Renal pelvis (tissue), 1 donor: ENCODE measurements at regions not wholly inside any gene's neighbourhood (a gene's known extent, or its start where the extent isn't known, plus 50 kb on each side); places are given as distances from the start of the nearest gene placed in this dataset.
"Not testable (repeated sequence)": the region's sequence is repeated elsewhere in the genome, so short reads cannot be mapped to it uniquely, and the experiment has no call there.

ENCODE experiments used
- DNase-seq: peaks from one replicate; pipeline ENCODE4 v3.0.0-alpha.2; 2013

- DNase-seq, result no peak
Measured at GRCh38 chr3:72176537-72177041, 391.6 kb upstream of the PROK2 start.

DNA sequence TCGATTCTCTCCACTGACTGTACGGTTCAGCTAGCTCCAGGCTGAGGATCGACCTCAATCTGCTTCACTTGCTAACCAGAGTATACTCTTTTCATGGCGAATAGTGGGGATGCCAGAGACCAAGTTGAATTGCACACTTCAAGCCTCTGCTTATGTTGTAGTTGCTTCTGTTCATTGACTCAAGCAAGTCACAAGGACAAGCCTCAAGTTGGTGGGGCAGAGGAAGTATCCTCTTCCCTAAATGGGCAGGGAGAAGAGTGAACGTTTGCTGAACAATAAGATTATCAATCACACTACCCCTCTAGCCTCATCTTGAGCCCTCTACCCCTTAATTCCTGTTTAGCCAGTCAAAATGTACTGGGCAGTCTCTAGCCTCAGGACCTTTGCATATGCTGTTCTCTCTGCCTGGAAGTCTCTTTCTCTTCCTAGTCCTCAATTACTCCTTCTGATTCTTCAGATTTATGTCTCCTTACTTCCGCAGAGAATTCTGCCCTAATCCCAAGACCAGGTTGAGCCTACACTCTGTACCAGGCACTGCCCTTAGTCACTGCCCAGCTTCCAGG, 390.4 kb upstream of the PROK2 start:
- no peak for DNase-seq

- DNase-seq, result no peak
Measured at GRCh38 chr3:72174890-72175289, 389.9 kb upstream of the PROK2 start.

DNA sequence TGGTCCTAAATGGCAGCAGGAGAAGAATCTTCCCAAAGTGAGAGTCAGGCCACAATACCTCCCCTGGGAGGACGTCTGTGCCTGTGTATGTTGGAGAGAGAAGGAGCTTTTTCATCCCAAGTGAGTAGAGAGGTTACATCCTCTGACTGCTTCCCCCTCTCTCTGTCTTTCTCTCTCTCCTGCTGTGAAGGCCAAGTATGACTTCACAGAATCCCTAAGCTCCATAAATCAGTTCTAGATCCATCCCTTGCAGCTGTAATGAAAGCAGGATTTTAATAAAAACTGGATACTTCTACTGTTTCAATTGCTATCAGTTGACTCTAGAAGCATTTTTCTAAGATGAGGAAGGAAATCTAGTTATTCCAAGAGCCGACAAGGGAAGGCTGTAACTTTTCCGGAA, 389.1 kb upstream of the PROK2 start:
- DNase-seq, result no peak

DNA sequence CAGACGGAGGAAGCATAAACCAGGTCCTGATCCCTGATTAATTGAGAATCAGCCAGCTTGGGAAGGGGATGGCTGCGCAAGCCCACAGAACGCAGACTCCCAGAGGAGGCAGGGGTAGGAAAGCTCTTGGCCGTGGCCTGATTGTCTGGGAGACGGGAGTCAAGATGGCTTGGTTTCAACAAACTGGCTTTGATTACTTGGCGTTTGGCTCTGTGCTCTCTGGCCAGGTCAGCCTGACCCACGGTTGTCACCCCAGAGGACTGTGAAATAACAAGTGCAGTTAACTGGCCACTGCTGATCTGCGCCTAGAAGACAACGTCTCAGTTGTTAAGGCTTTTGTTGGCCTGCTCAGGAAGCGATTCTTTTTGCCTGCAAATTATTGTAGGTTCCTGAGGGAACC, 387.0 kb upstream of the PROK2 start:
- DNase-seq, result no peak

GRCh38 chr3:72171463-72171881, 386.5 kb upstream of the PROK2 start:
- DNase-seq, result no peak

- no peak for DNase-seq
Measured at GRCh38 chr3:72169561-72170472, 384.9 kb upstream of the PROK2 start.

- DNase-seq, result no peak
Measured at GRCh38 chr3:72169120-72169519, 384.2 kb upstream of the PROK2 start.

- DNase-seq, result no peak
Measured at GRCh38 chr3:72165808-72166207, 380.9 kb upstream of the PROK2 start.

DNA sequence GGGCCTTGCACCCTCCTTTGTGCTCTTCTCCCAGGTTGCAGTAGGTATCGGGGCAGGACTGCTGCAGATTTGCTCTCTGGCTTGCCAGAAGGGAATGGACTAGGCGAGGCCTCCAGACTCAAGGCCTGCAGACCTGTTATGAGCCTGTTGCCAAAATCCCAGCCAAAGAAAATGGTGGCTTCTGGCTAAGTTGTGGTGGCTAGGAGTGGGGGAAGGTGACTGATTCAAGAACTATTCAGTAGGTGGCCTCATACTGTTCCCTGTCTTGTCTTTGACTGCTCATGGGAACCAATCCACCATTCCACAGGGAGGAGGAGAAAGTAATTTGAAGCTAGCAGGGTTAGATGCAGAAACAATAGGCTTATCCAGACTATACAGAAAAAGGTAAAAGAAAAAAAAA, 380.4 kb upstream of the PROK2 start:
- DNase-seq, result no peak

GRCh38 chr3:72164635-72164978, 379.7 kb upstream of the PROK2 start:
- DNase-seq, result no peak

DNA sequence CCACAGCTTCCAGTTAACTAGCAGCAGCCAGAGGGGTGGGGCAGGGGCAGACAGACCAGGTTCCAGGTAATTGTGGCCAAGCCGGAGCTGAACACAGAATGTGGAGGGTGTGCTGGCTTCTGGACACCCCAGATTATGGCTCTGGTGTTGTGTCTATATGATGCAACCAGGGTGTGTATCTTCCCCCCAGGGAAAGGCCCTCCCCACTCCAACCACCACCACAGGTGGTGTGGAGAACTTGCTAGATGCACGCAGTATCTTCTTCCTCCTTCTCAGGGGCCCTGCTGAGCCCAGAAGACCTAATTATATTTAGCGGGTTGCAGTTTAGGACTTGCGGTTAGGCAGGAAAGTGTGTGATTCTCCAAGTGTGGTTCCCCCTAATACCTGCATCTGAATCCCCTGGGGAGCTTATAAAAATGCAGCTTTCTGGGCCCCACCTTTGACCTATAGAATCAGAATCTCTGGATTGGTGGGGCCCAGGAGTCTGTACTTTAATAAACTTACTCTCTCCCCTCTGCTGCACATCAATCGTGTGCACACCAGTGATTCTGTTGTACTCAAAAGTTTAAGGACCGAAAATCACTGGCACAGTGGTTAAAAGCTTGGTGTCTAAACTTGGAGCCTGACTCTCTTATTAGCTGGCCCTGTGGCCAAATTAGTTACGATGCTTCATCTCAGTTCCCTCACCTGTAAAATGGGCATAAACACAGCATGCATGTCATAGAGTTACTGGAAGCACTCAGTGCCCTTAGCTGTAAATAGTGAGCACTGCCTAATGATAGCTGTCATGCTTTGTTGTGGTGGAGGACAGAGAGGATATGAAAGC, 379.1 kb upstream of the PROK2 start:
- no peak for DNase-seq

DNA sequence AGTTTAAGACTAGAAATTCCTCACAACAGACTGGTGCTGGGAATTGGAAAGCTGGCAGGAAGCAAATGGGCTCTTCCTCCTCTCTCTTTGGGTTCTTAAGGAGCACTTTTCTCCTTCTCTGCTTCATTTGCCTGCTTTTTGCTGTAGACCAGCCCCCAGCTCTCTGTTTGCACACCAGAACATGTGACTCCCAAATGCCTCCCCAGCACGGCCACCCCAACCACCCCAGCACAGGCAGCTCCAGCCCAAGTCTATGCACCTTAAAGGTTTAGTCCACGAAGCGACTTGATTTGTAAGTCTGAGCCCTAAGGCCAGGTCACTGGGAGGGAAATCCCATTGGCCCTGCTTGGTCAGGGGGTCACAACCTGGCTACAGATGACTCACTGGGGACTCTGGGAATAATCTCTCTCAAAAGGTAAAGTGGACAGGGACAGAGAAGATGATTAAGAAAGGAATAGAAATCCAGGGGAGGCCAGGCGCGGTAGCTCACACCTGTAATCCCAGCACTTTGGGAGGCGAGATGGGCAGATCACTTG, 377.8 kb upstream of the PROK2 start:
- DNase-seq, result no peak

DNA sequence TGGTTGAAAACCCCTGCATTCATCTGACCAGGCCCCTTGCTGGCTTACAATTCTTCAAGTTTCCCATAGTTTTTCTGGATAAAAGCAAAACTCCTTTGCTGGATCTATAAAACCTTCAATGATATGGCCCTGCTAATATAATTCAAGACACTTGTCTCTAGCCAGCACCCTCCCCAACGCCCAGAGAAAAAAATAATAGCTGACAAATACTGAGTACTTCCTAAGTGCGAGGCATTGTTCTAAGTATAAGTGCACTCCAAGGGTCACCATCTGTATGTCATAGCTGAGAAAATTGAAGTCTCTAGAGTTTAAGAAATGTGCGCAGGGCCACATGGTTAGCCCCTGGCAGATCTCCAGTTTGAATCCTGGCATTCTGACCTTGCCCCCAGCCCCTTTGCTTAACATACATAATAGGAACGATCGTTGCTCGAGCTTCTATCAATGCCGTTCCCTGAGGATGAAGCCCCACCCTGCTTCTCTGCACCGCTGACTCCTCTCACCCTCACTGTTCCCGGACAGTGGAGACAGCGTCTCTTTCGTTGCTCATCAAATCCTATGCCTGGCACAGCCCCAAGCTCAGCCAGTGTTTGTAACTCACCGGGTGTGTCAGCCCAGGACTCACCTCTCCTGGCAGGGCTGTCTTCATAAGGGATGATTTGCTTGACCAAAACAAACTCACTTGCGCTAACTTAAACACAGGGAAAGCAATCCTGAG, 377.1 kb upstream of the PROK2 start:
- no peak for DNase-seq

GRCh38 chr3:72161285-72161684, 376.3 kb upstream of the PROK2 start:
- DNase-seq, result not testable (repeated sequence)

DNA sequence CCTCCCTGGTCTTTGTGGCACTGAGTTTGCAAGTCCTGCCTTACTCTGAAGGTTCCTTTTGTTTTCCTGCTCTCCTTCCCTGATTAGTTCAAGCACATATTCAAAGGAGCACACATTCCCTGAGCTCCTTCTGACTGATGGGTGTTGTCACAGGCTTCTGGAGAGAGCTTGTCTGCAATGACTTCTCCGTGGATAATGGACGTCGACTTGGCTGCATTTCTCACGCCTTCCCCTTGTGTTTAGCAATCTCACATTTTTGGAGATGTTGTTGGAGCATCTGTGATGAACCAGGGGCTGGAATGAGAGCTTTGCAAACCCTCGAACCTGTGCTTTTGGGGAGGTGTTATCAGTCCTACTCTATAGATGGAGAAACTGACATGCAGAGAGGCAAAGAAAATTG, 375.4 kb upstream of the PROK2 start:
- DNase-seq, result no peak

GRCh38 chr3:72159487-72159886, 374.5 kb upstream of the PROK2 start:
- DNase-seq, result no peak

GRCh38 chr3:72158639-72159326, 373.8 kb upstream of the PROK2 start:
- DNase-seq, result peak; percentile 58

- DNase-seq, result no peak
Measured at GRCh38 chr3:72157748-72158638, 373.0 kb upstream of the PROK2 start.
